Cardiac muscle cell (in vitro differentiated cells and primary cell): ENCODE measurements at regions not wholly inside any gene's neighbourhood (a gene's known extent, or its start where the extent isn't known, plus 50 kb on each side); places are given as distances from the start of the nearest gene placed in this dataset.

Experiments used
- DNase-seq, 2 donors: peaks; one replicate each; pipeline versions ENCODE4 v3.0.0 to v3.0.0-alpha.2; 2010 to 2017; ENCODE audit warnings: low read depth in 1 of 2, low spot score in 1 of 2
- H3K27ac ChIP-seq: fragments of 200-600 bp; sonication (generic); 2 replicates; pipeline ENCODE4 v1.5.1; 2016
- H3K27me3 ChIP-seq: fragments of 200-600 bp; sonication (generic); 2 replicates; pipeline ENCODE4 v1.6.0; 2016; ENCODE audit warnings: control low read depth
- H3K36me3 ChIP-seq: fragments of 200-600 bp; sonication (generic); 2 replicates; pipeline ENCODE4 v1.5.1; 2016; ENCODE audit warnings: control low read depth
- H3K4me1 ChIP-seq: fragments of 200-600 bp; sonication (generic); 2 replicates; pipeline ENCODE4 v1.8.1; 2017; ENCODE audit warnings: low read depth, mild to moderate bottlenecking, mixed run types
- H3K4me3 ChIP-seq: fragments of 200-600 bp; sonication (generic); 2 replicates; pipeline ENCODE4 v1.5.1; 2016; ENCODE audit warnings: mild to moderate bottlenecking
- H3K9me3 ChIP-seq: fragments of 200-600 bp; sonication (generic); 2 replicates; pipeline ENCODE4 v1.5.1; 2017; ENCODE audit warnings: low read depth, mild to moderate bottlenecking, control low read depth
- TF ChIP-seq, protein P1 (sequence below): IDR thresholded peaks from 2 replicates; pipeline ENCODE4 v1.5.1; 2012; ENCODE audit warnings: low read depth, mild to moderate bottlenecking, low read length

GRCh38 chr5:97839341-97840086 is 656.5 kb upstream of the RIOK2 start:
- no peaks in the 10 kb centered on the region for H3K36me3 ChIP-seq
- H3K4me1 ChIP-seq, result no peaks in the 10 kb centered on the region
- H3K4me3 ChIP-seq, result no peak overlapping the region
- DNase-seq, result peak in 1 of 2 donors; percentile 43
- H3K27ac ChIP-seq, result no peak overlapping the region
- TF ChIP-seq, protein P1, sequence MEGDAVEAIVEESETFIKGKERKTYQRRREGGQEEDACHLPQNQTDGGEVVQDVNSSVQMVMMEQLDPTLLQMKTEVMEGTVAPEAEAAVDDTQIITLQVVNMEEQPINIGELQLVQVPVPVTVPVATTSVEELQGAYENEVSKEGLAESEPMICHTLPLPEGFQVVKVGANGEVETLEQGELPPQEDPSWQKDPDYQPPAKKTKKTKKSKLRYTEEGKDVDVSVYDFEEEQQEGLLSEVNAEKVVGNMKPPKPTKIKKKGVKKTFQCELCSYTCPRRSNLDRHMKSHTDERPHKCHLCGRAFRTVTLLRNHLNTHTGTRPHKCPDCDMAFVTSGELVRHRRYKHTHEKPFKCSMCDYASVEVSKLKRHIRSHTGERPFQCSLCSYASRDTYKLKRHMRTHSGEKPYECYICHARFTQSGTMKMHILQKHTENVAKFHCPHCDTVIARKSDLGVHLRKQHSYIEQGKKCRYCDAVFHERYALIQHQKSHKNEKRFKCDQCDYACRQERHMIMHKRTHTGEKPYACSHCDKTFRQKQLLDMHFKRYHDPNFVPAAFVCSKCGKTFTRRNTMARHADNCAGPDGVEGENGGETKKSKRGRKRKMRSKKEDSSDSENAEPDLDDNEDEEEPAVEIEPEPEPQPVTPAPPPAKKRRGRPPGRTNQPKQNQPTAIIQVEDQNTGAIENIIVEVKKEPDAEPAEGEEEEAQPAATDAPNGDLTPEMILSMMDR, result no peak
- no peaks in the 10 kb centered on the region for H3K27me3 ChIP-seq
- no peaks in the 10 kb centered on the region for H3K9me3 ChIP-seq

- no peak overlapping the region for H3K27ac ChIP-seq
- peak in 1 of 2 donors; percentile 26 for DNase-seq
- no peaks in the 10 kb centered on the region for H3K27me3 ChIP-seq
- TF ChIP-seq, protein P1, result no peak
- H3K4me3 ChIP-seq, result no peak overlapping the region
- no peaks in the 10 kb centered on the region for H3K4me1 ChIP-seq
- H3K36me3 ChIP-seq, result no peaks in the 10 kb centered on the region
- H3K9me3 ChIP-seq, result no peaks in the 10 kb centered on the region
Observed at GRCh38 chr5:97840643-97841042, 657.6 kb upstream of the RIOK2 start.

GRCh38 chr5:97842687-97843086 is 659.6 kb upstream of the RIOK2 start:
- H3K27me3 ChIP-seq, result no peaks in the 10 kb centered on the region
- no peaks in the 10 kb centered on the region for H3K36me3 ChIP-seq
- no peak overlapping the region for H3K4me3 ChIP-seq
- no peak for DNase-seq
- H3K9me3 ChIP-seq, result no peaks in the 10 kb centered on the region
- H3K27ac ChIP-seq, result no peak overlapping the region
- TF ChIP-seq, protein P1, result no peak
- H3K4me1 ChIP-seq, result no peaks in the 10 kb centered on the region

DNA sequence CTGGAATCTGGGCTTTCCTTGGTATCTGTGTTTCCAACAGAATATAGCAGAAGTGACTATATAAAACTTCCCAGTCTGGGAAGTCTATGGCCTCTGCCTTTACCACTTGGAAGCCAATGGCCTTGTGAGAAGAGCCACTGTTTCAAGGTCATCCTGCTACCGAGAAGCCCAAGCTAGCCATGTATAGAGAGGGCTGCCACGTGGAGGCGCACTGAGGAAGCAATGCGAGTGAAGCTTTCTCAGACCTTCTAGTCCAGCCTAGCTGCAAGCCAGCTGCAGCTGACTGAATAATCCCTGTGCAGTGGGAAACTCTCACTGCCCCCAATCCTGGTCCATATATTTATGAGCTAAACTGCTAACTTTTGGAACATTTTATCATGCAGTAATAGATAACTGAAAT is 661.8 kb upstream of the RIOK2 start:
- H3K4me3 ChIP-seq, result no peak overlapping the region
- H3K9me3 ChIP-seq, result no peaks in the 10 kb centered on the region
- H3K36me3 ChIP-seq, result no peaks in the 10 kb centered on the region
- no peaks in the 10 kb centered on the region for H3K27me3 ChIP-seq
- no peak overlapping the region for H3K27ac ChIP-seq
- no peaks in the 10 kb centered on the region for H3K4me1 ChIP-seq
- DNase-seq, result peak in 1 of 2 donors; percentile 24
- TF ChIP-seq, protein P1, result no peak

DNA sequence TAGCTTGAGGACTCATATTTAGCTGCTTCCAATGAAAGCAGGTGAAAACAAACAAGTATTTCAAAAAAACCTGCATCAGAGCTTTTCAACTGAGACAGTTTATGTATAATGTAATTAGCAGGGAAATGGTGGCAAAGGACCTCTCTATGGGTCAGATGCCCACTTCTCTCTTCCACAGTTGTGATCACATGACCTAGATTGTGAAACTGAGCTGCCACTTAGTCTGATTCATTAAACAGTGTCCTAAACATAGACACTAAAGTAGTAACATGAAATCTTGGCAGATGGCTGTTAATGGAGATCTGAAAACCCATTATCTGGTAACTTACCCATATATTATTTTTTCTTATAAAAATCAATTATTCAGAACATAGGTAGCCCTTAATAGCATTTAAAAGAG is 663.6 kb upstream of the RIOK2 start:
- TF ChIP-seq, protein P1, result no peak
- Histone ChIP-seq H3K27ac (no peak overlapping the region), H3K9me3 (no peaks in the 10 kb centered on the region), H3K36me3 (no peaks in the 10 kb centered on the region), H3K4me3 (no peak overlapping the region), H3K27me3 (no peaks in the 10 kb centered on the region), H3K4me1 (no peaks in the 10 kb centered on the region)
- no peak for DNase-seq
